Stimulated activated naive CD4-positive, alpha-beta T cell treated with Interleukin-2 at 50 U/mL for 16 hours (primary cell): ENCODE measurements at regions not wholly inside any gene's neighbourhood (a gene's known extent, or its start where the extent isn't known, plus 50 kb on each side); places are given as distances from the start of the nearest gene placed in this dataset.
"Not testable (repeated sequence)": the region's sequence is repeated elsewhere in the genome, so short reads cannot be mapped to it uniquely, and the experiment has no call there.

Source experiments
- DNase-seq: peaks from one replicate; lab custom pipeline; 2025; lab: John Stamatoyannopoulos, UW

DNA sequence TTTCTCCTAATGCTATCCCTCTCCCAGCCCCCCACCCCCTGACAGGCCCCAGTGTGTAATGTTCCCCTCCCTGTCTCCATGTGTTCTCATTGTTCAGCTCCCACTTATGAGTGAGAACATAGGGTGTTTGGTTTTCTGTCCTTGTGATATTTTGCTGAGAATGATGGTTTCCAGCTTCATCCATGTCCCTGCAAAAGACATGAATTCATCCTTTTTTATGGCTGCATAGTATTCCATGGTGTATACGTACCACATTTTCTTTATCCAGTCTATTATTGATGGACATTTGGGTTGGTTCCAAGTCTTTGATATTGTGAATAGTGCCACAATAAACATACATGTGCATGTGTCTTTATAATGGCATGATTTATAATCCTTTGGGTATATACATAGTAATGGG, 704.2 kb downstream of the PLCL1 start:
- not testable (repeated sequence) for DNase-seq

GRCh38 chr2:198499539-198499938, 695.1 kb downstream of the PLCL1 start:
- DNase-seq, result no peak

GRCh38 chr2:198498516-198498915, 694.1 kb downstream of the PLCL1 start:
- DNase-seq, result no peak

DNA sequence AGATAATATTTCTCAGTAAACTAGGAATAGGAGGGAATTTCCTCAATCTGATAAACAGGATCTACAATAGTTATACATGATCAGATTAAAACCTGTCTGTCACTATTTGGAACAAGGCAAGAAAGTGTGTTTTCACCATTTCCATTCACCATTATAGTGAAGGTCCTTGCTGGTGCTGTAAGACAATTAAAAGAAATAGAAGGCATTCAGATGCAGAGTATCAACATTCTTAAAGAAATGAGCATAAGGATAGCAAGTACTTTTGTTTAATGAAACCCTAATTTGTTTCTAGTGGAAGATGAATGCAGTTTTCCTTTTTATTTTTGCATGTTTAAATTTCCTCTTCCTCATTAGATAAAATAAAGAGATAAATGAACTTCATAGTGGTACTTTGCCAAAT, 693.7 kb downstream of the PLCL1 start:
- no peak for DNase-seq

GRCh38 chr2:198494931-198495330, 690.5 kb downstream of the PLCL1 start:
- DNase-seq, result no peak

- DNase-seq, result no peak
Measured at GRCh38 chr2:198490748-198491147, 686.4 kb downstream of the PLCL1 start.

GRCh38 chr2:198488964-198489363, 684.6 kb downstream of the PLCL1 start:
- DNase-seq, result no peak

GRCh38 chr2:198483051-198483450, 678.7 kb downstream of the PLCL1 start:
- DNase-seq, result no peak

GRCh38 chr2:198479065-198479464, 674.7 kb downstream of the PLCL1 start:
- no peak for DNase-seq

GRCh38 chr2:198478361-198478760, 674.0 kb downstream of the PLCL1 start:
- no peak for DNase-seq

- DNase-seq, result no peak
Measured at GRCh38 chr2:198476007-198476406, 671.6 kb downstream of the PLCL1 start.

DNA sequence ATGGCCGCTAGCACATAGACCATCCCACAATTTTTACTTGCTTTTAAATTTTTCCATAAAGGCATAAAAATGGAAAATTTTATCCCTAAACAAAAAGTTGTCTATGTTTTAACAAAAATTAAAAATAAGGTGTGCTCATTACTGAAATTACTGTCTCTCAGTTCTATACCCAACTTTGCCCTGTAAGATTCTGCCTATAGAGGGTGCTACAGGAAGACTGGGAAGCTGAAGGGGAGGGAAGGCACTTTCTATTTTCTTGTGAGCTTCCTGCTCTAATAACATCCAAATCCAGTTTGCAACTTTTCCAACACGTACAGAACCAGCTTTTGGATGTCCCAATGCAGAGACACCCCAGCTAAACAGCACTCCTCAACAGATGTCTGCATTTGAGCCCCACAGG, 666.9 kb downstream of the PLCL1 start:
- DNase-seq, result no peak

DNA sequence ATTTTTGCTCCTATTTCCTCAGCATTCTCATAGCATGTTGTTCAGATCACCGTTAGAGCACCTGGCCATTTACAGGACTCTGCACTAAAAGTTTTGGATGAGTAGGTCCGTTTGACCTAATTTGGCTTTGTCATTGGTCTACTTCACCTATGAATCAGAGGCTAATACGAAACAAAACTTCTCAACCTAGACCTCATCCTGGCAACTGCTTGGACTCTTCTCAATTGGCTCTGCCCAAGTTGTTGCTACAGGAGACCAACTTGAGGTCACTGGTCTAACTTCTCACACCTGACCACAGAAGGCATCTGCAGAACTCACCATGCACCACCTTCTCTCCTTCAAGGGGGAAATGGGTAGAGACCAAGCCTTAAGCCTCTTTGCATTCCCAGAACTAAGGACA, 663.7 kb downstream of the PLCL1 start:
- no peak for DNase-seq

GRCh38 chr2:198465970-198466369, 661.6 kb downstream of the PLCL1 start:
- DNase-seq, result no peak

GRCh38 chr2:198456418-198456817, 652.0 kb downstream of the PLCL1 start:
- DNase-seq, result no peak

- no peak for DNase-seq
Measured at GRCh38 chr2:198453866-198454265, 649.5 kb downstream of the PLCL1 start.

GRCh38 chr2:198452327-198452726, 647.9 kb downstream of the PLCL1 start:
- DNase-seq, result no peak

DNA sequence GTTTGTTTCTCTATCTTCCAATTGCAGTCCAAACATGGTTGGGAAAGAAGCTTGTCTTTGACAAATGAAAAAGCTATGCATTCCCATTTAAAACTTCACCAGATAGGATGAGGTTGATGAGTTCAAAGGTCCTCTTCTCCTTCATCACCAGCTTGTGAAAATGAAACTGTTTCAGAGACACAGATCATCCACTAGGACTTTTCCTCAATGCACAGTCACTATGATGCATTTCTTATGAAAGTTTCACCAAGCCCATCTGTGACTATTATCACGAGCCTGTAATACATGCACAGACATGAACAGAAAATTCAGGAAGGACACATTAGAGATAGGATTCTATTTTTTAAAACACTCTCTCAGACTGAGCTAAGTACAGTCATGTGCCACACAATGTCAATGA, 644.4 kb downstream of the PLCL1 start:
- DNase-seq, result no peak

- no peak for DNase-seq
Measured at GRCh38 chr2:198444800-198445287, 640.5 kb downstream of the PLCL1 start.

DNA sequence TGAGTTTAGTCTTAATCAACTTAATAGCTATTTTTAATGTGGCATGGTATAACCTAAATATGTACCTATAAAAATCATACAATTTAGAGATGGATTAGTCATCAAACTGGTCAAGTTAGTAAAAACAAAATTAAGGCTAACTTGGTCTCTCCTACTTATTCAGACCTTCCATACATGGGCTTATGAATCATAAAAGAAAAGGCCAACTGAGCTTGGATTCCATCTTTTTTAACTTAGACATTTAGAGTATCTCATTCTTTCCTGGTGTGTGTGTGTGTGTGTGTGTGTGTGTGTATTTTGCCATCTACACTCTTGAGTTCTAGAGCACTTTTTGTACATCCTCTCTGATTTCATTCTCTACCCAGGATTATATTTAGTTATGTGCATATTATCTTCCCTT, 637.5 kb downstream of the PLCL1 start:
- DNase-seq, result no peak

- DNase-seq, result no peak
Measured at GRCh38 chr2:198441246-198441645, 636.9 kb downstream of the PLCL1 start.

DNA sequence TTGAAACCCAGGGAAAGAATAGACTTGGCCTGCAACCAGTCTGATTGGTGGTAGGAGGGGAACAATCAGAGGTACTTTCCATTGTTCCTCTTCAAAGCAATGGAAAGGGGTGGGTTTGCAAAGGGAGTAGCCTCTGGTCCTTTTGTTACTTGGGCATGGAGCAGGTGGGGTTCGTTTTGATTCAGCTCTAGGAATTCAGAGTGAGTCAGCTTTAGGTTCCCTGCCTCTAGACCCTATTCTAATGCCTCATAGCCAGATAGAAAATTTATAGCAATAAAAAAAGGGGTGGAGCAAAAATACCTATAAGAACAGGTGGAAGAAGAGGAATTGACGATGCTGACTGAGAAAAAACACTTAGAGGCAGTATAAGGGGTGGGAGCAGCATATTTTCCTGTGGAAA, 636.4 kb downstream of the PLCL1 start:
- no peak for DNase-seq

DNA sequence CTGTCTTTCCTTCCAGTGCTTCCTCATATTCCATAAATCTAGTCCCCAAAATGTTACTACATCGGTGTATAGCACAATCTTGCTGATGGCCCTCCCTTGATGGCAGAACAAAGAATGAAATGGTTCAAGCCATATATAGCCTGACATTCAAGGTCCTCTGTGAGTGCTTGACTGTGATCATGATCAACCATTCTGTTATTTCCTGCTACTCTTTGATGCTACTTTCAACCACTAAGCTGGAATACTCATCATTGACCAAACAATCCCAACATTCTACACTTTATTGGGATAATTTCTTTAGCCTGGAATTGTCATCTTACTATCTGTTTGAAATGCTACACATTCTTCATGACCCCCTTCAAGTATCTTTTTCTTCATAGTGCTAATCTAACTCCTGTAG, 633.9 kb downstream of the PLCL1 start:
- no peak for DNase-seq

GRCh38 chr2:198424112-198424511, 619.7 kb downstream of the PLCL1 start:
- no peak for DNase-seq

- DNase-seq, result no peak
Measured at GRCh38 chr2:198417836-198418235, 613.4 kb downstream of the PLCL1 start.
